Uterus (tissue), 2 donors: ENCODE measurements at regions not wholly inside any gene's neighbourhood (a gene's known extent, or its start where the extent isn't known, plus 50 kb on each side); places are given as distances from the start of the nearest gene placed in this dataset.

Experiments used
- POLR2A ChIP-seq, 2 donors: fragments of 450-650 bp; IDR thresholded peaks; one replicate each; pipeline ENCODE4 v1.6.1; 2016; ENCODE audit warnings: antibody characterized with exemption in 2 of 2, mild to moderate bottlenecking in 1 of 2, moderate library complexity in 1 of 2
- TF ChIP-seq, protein P1 (sequence below), 4 experiments: fragments of 200-600 bp in 2 of 4; fragments of 450-650 bp in 2 of 4; sonication (generic) in 2 of 4; IDR thresholded peaks; one replicate each; pipeline ENCODE4 v1.5.1; 2016 to 2019; ENCODE audit warnings: antibody characterized with exemption in 4 of 4, mild to moderate bottlenecking in 2 of 4, moderate library complexity in 1 of 4

DNA sequence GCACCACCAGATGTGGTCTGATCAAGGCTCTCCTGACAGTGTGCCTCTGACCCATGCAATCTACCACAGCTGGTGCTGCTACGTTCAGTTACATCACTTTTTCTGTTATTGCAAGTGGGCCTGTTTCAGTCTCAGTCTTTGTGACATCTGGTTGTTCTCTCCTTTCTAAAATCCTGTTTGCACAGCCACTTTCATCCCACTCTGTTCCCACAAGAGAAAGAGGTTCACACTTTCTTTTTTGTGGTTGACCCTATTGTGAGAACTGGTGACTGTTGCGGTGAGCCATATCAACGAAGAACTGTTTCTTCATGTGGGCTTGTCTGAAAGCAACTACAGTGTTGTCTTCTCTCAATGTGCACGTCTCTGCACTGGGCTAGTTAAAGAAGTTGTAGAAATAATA lies 342.8 kb upstream of the ARPP21 start:
- TF ChIP-seq, protein P1, sequence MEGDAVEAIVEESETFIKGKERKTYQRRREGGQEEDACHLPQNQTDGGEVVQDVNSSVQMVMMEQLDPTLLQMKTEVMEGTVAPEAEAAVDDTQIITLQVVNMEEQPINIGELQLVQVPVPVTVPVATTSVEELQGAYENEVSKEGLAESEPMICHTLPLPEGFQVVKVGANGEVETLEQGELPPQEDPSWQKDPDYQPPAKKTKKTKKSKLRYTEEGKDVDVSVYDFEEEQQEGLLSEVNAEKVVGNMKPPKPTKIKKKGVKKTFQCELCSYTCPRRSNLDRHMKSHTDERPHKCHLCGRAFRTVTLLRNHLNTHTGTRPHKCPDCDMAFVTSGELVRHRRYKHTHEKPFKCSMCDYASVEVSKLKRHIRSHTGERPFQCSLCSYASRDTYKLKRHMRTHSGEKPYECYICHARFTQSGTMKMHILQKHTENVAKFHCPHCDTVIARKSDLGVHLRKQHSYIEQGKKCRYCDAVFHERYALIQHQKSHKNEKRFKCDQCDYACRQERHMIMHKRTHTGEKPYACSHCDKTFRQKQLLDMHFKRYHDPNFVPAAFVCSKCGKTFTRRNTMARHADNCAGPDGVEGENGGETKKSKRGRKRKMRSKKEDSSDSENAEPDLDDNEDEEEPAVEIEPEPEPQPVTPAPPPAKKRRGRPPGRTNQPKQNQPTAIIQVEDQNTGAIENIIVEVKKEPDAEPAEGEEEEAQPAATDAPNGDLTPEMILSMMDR (IDR thresholded peaks at IDR 0.05), result no peak
- TF ChIP-seq POLR2A (IDR thresholded peaks at IDR 0.05), result no peak
